NCI-H2107 (cell line): ENCODE measurements at regions not wholly inside any gene's neighbourhood (a gene's known extent, or its start where the extent isn't known, plus 50 kb on each side); places are given as distances from the start of the nearest gene placed in this dataset.

ENCODE experiments used
- DNase-seq: peaks from one replicate; lab custom pipeline; 2025; lab: John Stamatoyannopoulos, UW

DNA sequence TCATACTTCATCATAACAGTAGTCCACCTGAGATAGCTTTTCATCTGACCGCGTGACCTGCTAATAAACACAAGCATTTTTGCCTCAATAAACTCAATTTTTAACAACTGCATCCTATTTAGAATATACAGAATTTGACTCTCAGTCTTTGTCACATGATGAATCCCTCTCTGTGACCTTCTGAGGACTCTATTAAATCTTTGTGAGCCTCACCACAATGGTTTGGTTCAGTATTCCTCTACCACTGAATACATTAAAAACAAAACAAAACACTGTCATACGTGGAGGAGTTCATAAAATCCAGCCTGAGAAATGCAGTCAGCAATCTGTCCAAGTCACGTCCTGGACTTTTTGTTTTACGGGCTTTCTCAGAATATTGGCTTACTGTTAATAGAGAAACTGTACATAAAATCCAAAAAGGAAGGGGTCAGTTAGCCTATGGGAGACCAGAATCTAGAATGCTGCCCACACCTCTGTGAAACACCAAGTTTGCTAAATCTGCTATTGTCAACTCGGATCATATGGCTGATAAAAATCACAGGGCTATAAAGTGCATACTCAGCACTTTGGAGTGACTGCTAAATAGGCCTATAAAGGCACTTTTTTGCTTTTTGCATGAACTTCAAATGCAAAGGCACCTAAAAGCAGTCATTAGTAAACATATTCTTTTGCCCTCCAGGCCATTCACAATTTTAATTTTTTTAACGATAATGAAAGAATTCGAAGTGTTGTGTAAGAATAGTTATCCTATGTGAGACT is 190.3 kb upstream of the HDDC2 start:
- no peak for DNase-seq

DNA sequence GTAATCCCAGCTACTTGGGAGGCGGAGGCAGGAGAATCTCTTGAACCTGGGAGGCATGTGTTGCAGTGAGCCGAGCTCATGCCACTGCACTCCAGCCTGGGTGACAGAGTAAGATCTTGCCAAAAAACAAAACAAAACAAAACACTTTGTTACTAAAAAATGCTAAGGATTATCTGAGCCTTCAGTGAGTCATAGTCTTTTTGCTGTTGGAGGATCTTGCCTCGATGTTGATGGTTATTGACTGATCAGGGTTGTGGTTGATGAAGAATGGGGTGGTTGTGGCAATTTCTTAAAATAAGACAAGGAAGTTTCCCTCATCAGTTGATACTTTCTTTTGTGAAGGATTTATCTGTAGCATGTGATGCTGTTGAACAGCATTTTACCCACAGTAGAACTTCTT is 196.8 kb upstream of the HDDC2 start:
- DNase-seq: no peak

DNA sequence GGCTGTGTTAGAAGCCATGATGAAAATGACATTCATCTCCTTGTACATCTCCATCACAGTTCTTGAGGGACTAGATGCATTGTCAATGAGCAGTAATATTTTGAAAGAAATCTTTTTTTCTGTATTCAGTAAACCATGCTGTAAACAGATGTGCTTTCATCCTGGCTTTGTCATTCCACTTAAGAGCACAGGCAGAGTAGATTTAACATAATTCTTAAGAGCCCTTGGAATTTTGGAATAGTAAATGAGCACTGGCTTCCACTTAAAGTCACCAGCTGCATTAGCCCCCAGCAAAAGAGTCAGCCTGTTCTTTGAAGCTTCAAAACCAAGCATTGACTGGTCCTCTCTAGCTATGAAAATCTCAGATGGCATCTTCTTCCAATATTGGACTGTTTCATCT is 197.8 kb upstream of the HDDC2 start:
- no peak for DNase-seq

DNA sequence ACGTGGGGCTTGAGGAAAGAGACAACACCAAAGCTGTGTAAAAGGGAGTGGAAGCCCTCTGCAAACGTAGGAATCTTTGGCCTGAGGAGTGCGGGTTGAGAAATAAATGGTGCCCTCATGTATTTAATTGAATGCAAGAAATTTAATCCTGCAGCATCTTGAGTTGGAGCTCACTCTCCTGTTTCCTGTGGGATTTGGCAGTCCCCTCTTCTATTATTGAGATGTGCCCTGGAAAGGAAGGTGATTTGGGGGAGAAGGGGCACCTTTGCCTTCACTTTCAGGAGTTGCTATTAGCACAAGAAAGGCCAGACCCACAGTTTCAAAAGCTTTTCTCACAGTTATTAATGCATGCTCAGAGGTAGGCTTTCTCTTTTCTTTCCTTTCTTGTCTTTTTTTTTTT is 201.4 kb upstream of the HDDC2 start:
- DNase-seq: no peak

DNA sequence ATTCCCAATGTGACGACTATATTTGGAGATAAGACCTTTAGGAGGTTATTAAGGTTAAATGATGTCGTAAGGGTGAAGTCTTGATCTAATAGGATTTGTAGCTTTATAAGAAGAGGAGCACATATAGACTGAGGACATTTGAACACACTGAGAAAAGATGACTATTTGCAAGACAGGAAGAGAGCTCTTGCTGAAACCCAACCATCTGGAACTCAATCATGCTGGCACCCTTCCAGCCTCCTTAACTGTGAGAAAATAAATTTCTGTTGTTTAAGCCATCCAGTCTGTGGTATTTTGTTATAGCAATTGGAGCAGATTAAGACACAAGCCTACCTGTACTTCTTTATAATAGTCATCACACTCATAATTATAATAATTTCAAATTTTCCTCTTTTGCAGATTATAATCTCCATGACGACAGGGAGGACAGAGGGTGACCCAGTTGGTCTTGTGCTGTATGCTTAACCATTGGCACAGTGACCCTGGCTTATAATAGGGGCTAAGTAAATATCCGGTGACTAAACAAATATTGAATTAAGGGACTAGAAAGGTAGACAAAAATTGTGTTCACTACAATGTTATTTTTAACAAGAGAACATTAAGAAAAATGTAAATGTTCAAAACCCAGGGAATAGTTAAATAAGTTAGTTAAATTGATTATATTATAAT is 206.4 kb upstream of the HDDC2 start:
- DNase-seq: no peak

DNA sequence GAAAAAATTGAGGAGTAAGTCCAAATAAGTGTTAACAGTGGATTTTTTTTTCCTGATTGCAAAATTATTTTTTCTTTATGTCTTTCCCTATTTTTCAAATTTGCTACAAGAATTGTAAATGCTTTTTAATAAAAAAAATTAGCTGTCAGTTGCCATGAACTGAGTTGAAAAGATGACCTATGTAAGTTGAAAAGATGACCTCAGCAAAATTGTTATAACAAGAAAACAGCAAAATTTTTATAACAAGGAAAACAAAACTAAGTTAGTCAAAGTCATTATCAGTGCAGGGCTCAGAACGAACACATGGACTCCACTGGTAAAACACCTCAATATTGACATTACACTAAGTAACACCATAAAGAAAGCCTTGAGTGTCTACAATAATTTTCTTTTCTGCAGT is 207.0 kb upstream of the HDDC2 start:
- DNase-seq: no peak

DNA sequence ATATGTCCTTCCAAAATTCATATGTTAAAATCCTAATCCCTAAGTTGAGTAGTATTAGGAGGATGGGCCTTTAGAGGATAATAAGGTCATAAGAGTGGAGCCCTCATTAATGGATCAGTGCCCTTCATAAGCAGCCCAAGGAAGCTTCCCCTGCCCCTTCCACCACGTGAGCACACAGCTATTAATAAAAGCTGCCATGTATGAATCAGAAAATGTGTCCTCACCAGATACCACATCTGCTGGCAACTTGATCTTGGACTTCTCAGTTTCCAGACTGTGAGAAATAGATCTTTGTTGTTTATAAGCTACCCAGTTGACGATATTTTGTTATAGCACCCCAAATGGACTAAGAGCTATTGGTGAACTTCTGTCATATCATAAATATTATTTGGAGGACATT is 207.7 kb upstream of the HDDC2 start:
- no peak for DNase-seq

DNA sequence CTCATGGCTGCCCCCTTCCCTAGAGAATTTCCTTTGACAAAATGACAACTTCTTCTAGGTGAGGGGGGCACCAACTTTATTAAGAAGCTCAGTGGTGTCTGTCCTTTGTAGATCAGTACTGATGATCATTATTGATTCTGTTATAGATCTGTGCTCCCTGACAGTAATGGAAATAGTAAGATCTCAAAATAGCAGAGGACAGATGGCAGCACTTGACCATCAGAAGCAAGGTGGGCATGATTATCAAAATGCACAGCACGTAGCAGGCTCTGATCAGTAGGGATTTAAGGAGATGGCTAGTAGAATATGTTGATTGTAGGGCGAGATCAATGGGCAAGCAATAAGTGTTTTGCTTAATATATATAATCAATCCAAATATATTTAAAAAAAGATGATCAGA is 208.6 kb upstream of the HDDC2 start:
- DNase-seq: no peak

DNA sequence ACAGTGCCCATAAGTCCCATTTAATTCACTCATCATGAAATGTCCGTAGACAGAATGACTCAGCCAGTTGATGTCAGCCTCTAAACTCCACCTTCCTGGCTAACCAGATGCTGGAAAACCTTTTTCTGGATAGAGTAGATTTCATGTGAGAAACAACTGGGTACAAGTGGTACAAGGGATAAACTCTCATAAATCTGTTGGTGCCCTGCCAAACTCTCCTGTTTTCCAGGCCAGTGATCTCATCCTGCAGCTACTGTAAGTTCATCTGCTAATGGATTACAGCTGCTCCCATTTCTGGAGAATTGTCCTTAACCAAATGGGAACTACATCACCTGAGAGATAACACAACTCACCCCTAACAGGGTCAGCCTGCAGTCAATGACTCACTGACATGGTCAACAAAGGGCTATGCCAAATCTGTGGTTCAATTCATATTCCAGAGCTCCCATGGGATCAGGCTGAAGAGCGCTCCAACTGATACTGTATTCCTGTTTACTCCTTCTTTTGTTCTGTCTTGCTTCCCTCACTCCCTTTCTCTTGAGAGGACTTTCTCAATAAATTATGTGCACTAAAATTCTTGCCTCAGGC is 210.1 kb upstream of the HDDC2 start:
- peak; percentile 12 for DNase-seq

DNA sequence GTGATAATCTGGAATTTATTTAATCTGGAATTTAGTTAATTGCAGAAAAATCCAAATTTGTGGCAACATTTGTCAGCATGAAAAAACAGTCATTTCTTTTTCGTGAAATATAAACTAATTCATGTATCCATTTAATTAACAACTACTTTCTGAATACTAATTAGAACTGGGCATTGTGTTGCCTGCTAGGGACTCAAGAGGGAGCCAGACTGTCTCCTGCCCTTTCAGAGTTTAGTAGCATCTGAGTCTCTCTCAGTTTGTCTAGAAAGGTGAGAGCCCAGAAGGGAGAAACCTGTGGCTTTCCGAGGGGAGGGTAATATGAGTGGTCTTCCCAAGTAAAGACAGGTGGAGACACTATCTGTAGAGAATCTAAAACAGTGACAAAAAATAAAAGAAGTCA is 210.9 kb upstream of the HDDC2 start:
- DNase-seq: no peak

DNA sequence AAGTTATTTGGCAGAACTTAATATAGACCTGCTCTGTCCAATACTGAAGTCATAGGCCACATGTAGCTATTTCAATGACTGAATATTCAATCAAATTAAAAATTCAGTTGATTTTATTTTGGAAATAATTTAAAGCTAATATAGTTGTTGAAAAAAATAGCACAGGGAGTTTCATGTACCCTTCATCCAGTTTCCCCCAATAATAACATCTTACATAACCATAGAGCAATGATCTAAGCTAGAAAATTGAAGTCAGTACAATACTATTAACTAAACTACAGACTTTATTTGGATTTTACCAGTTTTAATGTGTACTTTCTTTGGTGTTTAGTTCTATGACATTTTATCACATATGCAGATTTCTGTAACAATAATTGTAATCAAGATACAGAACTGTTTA is 212.2 kb upstream of the HDDC2 start:
- DNase-seq: no peak

DNA sequence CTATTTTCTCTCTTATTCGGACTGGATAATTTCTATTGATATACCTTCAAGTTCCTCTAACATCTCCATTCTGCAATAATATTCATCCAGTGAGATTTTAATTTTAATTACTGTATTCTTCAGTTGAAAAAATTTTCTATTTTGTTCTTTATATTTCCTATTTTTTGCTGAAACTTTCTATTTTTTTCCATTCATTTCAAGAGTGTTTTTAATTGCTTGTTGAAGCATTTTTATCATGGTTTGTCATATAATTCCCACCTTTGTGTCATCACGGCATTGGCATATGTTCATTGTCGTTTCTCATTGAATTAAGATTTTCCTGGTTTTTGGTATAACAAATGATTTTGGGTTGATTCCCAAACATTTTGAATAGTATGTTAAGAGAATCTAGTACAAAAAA is 214.9 kb upstream of the HDDC2 start:
- DNase-seq: no peak

DNA sequence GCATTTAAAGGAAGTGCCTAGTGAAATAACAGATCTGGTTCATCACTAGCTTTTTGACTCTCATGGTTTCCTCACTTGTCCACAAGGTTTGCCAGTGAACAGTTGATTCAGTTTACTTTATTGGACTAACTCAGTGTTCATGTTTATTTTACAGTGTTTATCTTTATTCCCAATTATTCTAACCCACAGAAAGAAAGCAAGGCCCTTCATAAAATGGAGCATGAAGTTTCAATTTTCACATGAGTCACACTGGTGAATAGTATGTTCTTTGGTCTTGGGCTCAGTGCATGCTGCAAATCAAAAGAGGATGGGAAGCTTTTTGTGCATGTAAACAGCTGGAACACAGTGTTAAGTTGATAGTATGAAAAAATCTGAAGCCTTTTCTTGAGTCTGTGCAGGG is 217.6 kb upstream of the HDDC2 start:
- no peak for DNase-seq

DNA sequence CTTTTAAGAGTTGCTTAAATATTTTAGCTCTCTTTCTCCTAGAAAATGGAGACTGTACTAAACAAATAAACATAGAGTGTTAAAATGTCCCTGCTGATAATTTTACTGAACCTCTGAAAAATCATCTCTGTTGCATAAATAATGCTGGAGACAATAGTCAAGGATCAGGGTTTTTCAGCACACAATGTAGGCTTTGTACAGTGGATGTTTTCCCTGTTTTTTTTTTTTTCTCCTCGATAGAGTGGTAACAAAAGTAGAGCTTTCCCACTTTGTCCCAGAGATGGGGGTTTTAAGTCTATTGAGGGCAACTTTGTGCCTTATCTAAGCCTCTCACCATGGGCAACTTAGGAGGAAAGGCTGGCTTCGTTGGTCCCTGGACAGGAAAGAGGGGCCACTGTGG is 222.6 kb upstream of the HDDC2 start:
- DNase-seq: no peak

DNA sequence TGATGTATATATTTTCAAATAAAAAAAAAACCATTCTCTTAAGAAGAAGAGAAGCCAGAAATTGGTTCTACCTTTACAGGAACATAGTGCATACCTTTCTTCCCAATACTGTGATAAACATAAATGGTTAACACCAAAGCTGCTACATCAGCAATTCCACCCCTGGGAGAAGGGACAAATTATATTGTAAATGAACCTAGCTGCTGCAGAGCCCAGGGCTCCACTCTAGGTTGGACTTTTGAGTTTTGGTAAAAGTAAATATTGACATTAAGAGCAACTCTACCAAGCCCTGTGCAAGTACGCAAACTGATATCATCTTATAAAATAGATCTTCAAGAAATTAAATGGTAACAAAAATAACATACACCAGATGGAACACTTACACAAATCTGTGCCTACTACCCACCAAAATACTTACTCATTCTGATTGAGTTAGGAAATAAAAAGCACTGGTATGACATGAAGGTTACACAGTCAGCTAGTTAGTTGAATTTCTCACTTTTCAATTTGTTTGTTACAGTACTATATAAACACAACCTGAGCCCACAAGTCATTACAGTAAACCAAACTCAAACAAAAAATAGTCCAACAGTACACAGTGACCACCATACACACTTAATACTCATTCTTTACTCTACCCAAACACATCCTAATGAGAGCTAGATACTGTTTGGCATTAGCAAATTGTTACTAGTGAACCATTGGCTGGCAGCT is 223.3 kb upstream of the HEY2 start:
- DNase-seq: no peak

DNA sequence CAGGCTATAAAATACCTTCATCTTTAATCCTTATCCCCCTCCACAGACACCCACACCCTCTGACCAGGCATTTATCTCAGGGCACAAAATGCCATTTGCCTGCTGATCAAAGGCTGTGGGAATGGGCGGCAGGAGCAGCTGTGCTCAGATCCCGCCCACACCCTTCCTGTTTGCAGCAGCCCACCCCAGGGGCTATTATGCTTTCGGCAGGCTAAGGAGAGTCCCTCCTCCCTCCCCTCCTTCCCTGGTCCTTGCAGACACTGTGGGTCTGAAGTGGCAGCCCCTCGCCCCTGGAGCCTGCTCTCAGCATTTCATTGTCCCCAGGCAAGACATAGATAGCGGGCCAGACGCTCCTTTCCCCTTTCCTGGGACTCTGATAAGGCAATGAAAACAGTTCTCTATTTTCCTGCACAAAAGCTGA is 220.8 kb upstream of the HEY2 start:
- DNase-seq: no peak

DNA sequence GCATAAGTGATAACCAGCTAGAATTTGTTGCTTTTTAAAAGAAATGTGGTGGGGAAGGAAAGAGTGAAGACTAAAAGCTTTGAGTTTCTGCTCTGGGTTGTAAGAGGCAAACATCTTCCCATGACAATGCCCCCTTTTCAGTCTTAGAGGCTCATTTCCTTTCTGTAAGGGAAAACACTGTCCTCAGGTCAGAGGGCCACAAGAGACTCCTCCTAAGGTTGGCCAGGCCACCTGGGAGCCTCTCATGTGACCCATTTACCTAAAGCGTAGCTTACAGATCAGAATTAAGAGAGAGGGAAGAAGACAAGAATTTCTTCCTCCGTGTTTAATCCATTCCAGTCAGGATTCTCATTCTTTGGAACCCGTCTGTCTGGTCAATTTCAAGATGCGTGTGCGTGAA is 220.4 kb upstream of the HEY2 start:
- no peak for DNase-seq

DNA sequence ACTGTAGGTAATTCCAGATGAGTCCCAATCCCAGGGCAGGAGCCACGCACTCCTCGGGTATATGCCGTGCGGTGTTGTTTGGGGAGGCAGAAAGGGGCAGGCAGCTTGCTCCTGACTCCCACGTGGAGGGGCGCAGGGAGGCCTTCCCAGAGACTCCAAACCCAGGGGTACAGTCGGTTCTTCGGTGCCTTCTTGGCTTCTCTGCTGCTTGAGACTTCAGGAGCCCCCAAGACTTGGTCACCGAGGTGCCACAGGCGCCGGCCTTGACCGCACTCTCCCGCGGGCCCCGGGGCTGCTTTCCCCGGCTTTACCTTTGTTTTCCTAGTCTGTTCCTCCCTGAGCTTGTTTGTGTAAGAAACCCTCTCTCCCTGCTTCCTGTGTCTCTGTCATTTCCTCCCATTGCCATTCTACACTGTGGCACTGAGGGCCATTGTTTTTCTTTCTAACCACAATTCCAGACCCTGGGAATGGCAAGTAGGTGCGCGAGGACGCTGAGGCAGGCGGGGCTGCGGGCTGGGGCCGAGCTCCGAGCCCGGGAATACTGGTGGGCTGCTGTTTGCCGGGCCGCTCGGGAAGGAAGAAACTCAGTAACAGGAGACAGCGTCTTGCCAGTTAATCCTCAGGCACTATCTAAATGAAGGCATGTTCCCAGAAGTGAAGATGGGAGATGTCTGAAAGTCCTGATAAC is 215.6 kb upstream of the HEY2 start:
- DNase-seq: no peak

DNA sequence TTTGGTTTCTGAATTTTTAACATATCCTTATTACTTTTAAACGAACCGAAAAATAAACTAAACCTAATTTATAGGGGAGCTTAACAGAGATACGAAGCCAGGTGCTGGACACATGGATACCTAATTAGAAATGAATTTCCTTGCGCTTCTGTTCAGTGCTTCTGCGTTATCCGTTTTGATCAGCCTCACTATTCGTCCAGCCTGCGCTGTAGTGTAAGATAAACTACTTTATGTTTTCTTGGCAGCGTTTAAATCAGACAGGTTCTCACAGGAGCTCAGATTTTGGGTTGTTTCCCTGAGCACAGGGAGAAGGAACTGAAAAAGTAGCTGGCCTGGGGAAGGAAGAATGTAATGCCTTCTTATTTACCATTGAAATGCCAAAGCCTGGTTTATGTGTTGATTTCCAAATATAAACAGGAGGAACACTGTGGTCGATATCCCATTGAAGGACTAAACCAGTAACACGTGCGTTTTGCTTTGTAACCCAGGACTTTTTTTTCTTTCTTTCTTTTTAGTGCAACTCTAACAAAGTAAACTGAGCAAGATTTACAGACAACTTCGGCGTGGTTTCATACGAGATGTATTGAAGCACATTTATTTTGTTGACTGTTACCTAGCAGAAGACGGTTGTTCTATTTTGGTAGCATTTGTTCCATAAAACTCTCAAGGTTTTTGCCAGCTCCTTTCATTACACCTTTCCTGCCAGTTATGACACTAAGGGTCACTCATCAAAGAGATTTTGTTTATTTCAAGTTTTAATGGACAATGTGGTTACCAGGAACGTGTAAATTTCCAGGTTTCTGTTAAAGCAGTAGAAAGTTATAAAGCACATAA is 214.8 kb upstream of the HEY2 start:
- DNase-seq: no peak

DNA sequence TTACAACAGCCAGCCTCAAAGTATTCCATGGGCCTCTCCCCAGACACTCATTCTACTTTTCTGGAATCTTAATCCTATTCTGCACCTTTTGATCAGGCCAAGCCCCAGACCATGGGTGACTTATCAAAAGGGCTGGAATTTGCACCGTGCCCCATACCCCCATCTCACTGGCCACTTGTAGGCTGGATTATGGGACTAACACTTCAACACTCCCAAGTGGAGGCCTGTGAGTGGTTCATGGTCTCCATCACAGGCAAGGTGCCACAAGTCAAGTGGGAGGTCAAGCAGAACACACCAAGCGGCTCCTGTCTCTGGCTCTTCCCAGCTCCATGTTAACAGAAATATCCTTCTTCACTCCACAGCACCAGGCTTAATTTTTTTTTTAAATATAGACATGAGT is 212.3 kb upstream of the HEY2 start:
- no peak for DNase-seq

DNA sequence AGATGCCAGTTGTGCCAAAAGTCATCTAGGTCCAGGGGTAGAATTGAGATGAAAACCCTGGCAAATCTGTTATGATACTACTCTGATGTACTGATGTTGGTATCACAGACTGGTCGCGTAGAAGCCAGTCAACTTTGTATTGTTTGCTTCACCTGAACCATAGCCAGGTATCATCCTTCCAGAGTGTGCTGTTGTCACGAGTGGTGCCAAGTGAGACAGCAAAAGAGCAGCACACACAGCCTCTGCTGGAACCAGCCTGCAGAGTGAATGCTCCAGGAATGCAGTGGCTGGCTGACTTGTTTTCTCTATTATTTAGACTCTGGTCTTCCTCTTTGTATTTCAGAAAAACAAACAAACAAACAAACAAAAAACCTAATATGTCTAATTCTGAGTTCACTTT is 209.5 kb upstream of the HEY2 start:
- DNase-seq: no peak
